WTC11 (cell line): ENCODE measurements at regions not wholly inside any gene's neighbourhood (a gene's known extent, or its start where the extent isn't known, plus 50 kb on each side); places are given as distances from the start of the nearest gene placed in this dataset.

Experiments
- ATF3 ChIP-seq: sonication (generic); formaldehyde crosslinking; conservative IDR thresholded peaks from 2 replicates; pipeline ENCODE4 v1.8.1; 2022; ENCODE audit warnings: mild to moderate bottlenecking, missing genetic modification reagents
- ATF6 ChIP-seq: sonication (generic); formaldehyde crosslinking; IDR thresholded peaks from 2 replicates; pipeline ENCODE4 v1.8.1; 2023; ENCODE audit warnings: mild to moderate bottlenecking, missing genetic modification reagents
- CTCF ChIP-seq: fragments of 200-600 bp; IDR thresholded peaks from 2 replicates; pipeline ENCODE4 v1.8.0; 2022; ENCODE audit warnings: antibody characterized with exemption
- E2F4 ChIP-seq: sonication (generic); formaldehyde crosslinking; IDR thresholded peaks from 2 replicates; pipeline ENCODE4 v1.8.1; 2022; ENCODE audit warnings: low read depth, mild to moderate bottlenecking, moderate library complexity, missing genetic modification reagents, borderline replicate concordance
- E2F5 ChIP-seq: sonication (generic); formaldehyde crosslinking; IDR thresholded peaks from 2 replicates; pipeline ENCODE4 v1.8.1; 2022; ENCODE audit warnings: mild to moderate bottlenecking, moderate library complexity, missing genetic modification reagents
- FOXK1 ChIP-seq: sonication (generic); formaldehyde crosslinking; IDR thresholded peaks from 2 replicates; pipeline ENCODE4 v1.8.0; 2022; ENCODE audit warnings: mild to moderate bottlenecking, moderate library complexity, missing genetic modification reagents
- IRF2 ChIP-seq: sonication (generic); formaldehyde crosslinking; IDR thresholded peaks from 2 replicates; pipeline ENCODE4 v1.8.0; 2022; ENCODE audit warnings: low read depth, missing genetic modification reagents, borderline replicate concordance
- JAZF1 ChIP-seq: fragments of 250-450 bp; sonication (Bioruptor Pico); IDR thresholded peaks from 2 replicates; pipeline ENCODE4 v1.9.0; 2021; ENCODE audit warnings: moderate library complexity, mild to moderate bottlenecking, inconsistent platforms
- JUN ChIP-seq: sonication (generic); formaldehyde crosslinking; IDR thresholded peaks from 2 replicates; pipeline ENCODE4 v1.8.0; 2023; ENCODE audit warnings: mild to moderate bottlenecking, missing genetic modification reagents
- SOX15 ChIP-seq: fragments of 250-450 bp; sonication (Bioruptor Pico); IDR thresholded peaks from 2 replicates; pipeline ENCODE4 v1.9.0; 2021; ENCODE audit warnings: mild to moderate bottlenecking
- ZNF416 ChIP-seq: fragments of 250-450 bp; sonication (Bioruptor Pico); IDR thresholded peaks from 2 replicates; pipeline ENCODE4 v1.9.0; 2021; ENCODE audit warnings: mild to moderate bottlenecking, inconsistent platforms
- ZNF425 ChIP-seq: fragments of 250-450 bp; sonication (Bioruptor Pico); conservative IDR thresholded peaks from 2 replicates; pipeline ENCODE4 v1.9.0; 2021; ENCODE audit warnings: mild to moderate bottlenecking

GRCh38 chr21:18477043-18477442 is 73.5 kb upstream of the TMPRSS15 start:
- TF ChIP-seq SOX15 (CRISPR knock-in tag) = no peak
- no peak for TF ChIP-seq IRF2 (CRISPR knock-in tag)
- TF ChIP-seq CTCF = no peak
- no peak for TF ChIP-seq JUN (CRISPR knock-in tag)
- TF ChIP-seq E2F5 (CRISPR knock-in tag) = no peak
- TF ChIP-seq ZNF416 (CRISPR knock-in tag) = no peak
- TF ChIP-seq ATF6 (CRISPR knock-in tag) = no peak
- TF ChIP-seq JAZF1 (CRISPR knock-in tag) = no peak
- TF ChIP-seq ZNF425 (CRISPR knock-in tag) = no peak
- TF ChIP-seq FOXK1 (CRISPR knock-in tag) = no peak
- no peak for TF ChIP-seq ATF3 (CRISPR knock-in tag)
- TF ChIP-seq E2F4 = no peak
